ENCODE measurements at regions not wholly inside any gene's neighbourhood (a gene's known extent, or its start where the extent isn't known, plus 50 kb on each side); places are given as distances from the start of the nearest gene placed in this dataset.
"Not testable (repeated sequence)": the region's sequence is repeated elsewhere in the genome, so short reads cannot be mapped to it uniquely, and the experiment has no call there.

GRCh38 chr9:104233366-104233765 lies 139.3 kb downstream of the SMC2 start:
- H3K4me1 ChIP-seq (replicated peaks; ENCODE audit: insufficient read depth): no peaks in the 10 kb centered on the region
- no peak overlapping the region for H3K27ac ChIP-seq
- ChIA-PET POLR2A (ENCODE audit: unreplicated experiment) (no interaction called here), CTCF (no interaction called here)
- no peak for TF ChIP-seq CTCF (conservative IDR thresholded peaks at IDR 0.05)
- TF ChIP-seq EZH2 (IDR thresholded peaks at IDR 0.05; ENCODE audit: low read depth): no peak
- no peak overlapping the region for H3K4me2 ChIP-seq
- no peaks in the 10 kb centered on the region for H4K20me1 ChIP-seq (ENCODE audit: insufficient read depth)
- no peaks in the 10 kb centered on the region for H3K79me2 ChIP-seq (ENCODE audit: low read depth)
- intact Hi-C loops (cut with micrococcal nuclease; ENCODE audit: unreplicated experiment): no loop called here
- H3K4me3 ChIP-seq: no peak overlapping the region
- no TSS peak for BruUV-seq (replicated peaks)
- H2AFZ ChIP-seq: no peak overlapping the region
- no peaks in the 10 kb centered on the region for H3K9me2 ChIP-seq (ENCODE audit: insufficient read depth)
- H3K9me3 ChIP-seq (ENCODE audit: insufficient read depth, low read depth): no peaks in the 10 kb centered on the region
- H3F3A ChIP-seq (ENCODE audit: insufficient read depth, low read depth): no peaks in the 10 kb centered on the region
- no peaks in the 10 kb centered on the region for H3K27me3 ChIP-seq (ENCODE audit: insufficient read depth, low read depth)
- H3K36me3 ChIP-seq (ENCODE audit: low read depth): no peaks in the 10 kb centered on the region
- DNase-seq: no peak

DNA sequence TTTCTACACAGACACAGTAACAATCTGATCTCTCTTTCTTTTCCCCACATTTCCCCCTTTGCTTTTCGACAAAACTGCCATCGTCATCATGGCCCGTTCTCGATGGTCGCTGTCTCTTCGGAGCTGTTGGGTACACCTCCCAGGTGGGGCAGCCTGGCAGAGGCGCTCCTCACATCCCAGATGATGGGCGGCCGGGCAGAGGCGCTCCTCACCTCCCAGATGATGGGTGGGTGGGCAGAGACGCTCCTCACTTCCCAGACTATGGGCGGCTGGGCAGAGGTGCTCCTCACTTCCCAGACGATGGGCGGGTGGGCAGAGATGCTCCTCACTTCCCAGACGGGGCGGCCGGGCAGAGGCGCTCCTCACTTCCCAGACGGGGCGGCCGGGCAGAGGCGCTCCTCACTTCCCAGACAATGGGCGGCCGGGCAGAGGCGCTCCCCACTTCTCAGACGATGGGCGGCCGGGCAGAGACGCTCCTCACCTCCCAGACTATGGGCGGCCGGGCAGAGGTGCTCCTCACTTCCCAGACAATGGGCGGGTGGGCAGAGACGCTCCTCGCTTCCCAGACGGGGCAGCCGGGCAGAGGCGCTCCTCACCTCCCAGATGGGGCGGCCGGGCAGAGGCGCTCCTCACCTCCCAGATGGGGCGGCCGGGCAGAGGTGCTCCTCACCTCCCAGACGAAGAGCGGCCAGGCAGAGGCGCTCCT lies 140.7 kb downstream of the SMC2 start:
- DNase-seq; H3K27me3 ChIP-seq (ENCODE audit: insufficient read depth, low read depth); H2AFZ ChIP-seq; H3K9me2 ChIP-seq (ENCODE audit: insufficient read depth); H3F3A ChIP-seq (ENCODE audit: insufficient read depth, low read depth); H3K4me1 ChIP-seq (replicated peaks; ENCODE audit: insufficient read depth); H4K20me1 ChIP-seq (ENCODE audit: insufficient read depth); H3K36me3 ChIP-seq (ENCODE audit: low read depth); CTCF ChIA-PET; H3K27ac ChIP-seq; H3K79me2 ChIP-seq (ENCODE audit: low read depth); intact Hi-C loops (cut with micrococcal nuclease; ENCODE audit: unreplicated experiment); H3K4me2 ChIP-seq; H3K9me3 ChIP-seq (ENCODE audit: insufficient read depth, low read depth); BruUV-seq (replicated peaks); POLR2A ChIA-PET (ENCODE audit: unreplicated experiment); H3K4me3 ChIP-seq: not testable (repeated sequence)

- H2AFZ ChIP-seq; DNase-seq; H4K20me1 ChIP-seq (ENCODE audit: insufficient read depth); H3F3A ChIP-seq (ENCODE audit: insufficient read depth, low read depth); H3K4me3 ChIP-seq; H3K79me2 ChIP-seq (ENCODE audit: low read depth); H3K4me1 ChIP-seq (replicated peaks; ENCODE audit: insufficient read depth); H3K27ac ChIP-seq; H3K27me3 ChIP-seq (ENCODE audit: insufficient read depth, low read depth); CTCF ChIA-PET; intact Hi-C loops (cut with micrococcal nuclease; ENCODE audit: unreplicated experiment); H3K36me3 ChIP-seq (ENCODE audit: low read depth); POLR2A ChIA-PET (ENCODE audit: unreplicated experiment); H3K9me2 ChIP-seq (ENCODE audit: insufficient read depth); H3K4me2 ChIP-seq; H3K9me3 ChIP-seq (ENCODE audit: insufficient read depth, low read depth); BruUV-seq (replicated peaks): not testable (repeated sequence)
These were observed 141.4 kb downstream of the SMC2 start for GRCh38 chr9:104235347-104236120.

DNA sequence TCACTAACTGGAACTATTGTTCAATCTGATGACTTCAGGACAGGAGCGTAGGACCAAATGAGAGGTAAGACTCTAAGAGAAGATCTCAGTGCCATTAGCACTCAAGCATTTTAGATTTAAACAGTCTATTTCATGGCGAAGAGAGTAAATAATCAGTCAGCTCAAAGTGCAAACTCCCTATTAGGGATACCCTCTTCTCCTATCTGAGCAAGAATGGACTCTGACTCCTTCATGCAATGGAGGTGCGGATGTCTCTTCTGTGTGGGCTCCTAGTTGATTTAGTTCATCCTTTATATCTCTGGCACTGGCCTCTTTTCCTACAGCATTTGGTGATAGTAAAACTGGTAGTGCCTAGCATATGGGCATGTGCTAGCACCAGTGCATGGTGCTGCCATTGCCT lies 144.6 kb downstream of the SMC2 start:
- no peak overlapping the region for H3K27ac ChIP-seq
- no peaks in the 10 kb centered on the region for H3K9me2 ChIP-seq (ENCODE audit: insufficient read depth)
- POLR2A ChIA-PET (ENCODE audit: unreplicated experiment): no interaction called here
- no peaks in the 10 kb centered on the region for H3K79me2 ChIP-seq (ENCODE audit: low read depth)
- no peaks in the 10 kb centered on the region for H4K20me1 ChIP-seq (ENCODE audit: insufficient read depth)
- no peak overlapping the region for H2AFZ ChIP-seq
- no peak for DNase-seq
- H3K4me3 ChIP-seq: no peak overlapping the region
- no peaks in the 10 kb centered on the region for H3K36me3 ChIP-seq (ENCODE audit: low read depth)
- no peaks in the 10 kb centered on the region for H3F3A ChIP-seq (ENCODE audit: insufficient read depth, low read depth)
- H3K4me2 ChIP-seq: no peak overlapping the region
- BruUV-seq (replicated peaks): no TSS peak
- CTCF ChIA-PET: no interaction called here
- intact Hi-C loops (cut with micrococcal nuclease; ENCODE audit: unreplicated experiment): no loop called here
- no peaks in the 10 kb centered on the region for H3K4me1 ChIP-seq (replicated peaks; ENCODE audit: insufficient read depth)
- H3K9me3 ChIP-seq (ENCODE audit: insufficient read depth, low read depth): no peaks in the 10 kb centered on the region
- H3K27me3 ChIP-seq (ENCODE audit: insufficient read depth, low read depth): no peaks in the 10 kb centered on the region
- TF ChIP-seq CTCF (conservative IDR thresholded peaks at IDR 0.05): no peak
- no peak for TF ChIP-seq EZH2 (IDR thresholded peaks at IDR 0.05; ENCODE audit: low read depth)

Measured in PC-9 (cell line).